ENCODE measurements at regions not wholly inside any gene's neighbourhood (a gene's known extent, or its start where the extent isn't known, plus 50 kb on each side); places are given as distances from the start of the nearest gene placed in this dataset.
"Not testable (repeated sequence)": the region's sequence is repeated elsewhere in the genome, so short reads cannot be mapped to it uniquely, and the experiment has no call there.

DNA sequence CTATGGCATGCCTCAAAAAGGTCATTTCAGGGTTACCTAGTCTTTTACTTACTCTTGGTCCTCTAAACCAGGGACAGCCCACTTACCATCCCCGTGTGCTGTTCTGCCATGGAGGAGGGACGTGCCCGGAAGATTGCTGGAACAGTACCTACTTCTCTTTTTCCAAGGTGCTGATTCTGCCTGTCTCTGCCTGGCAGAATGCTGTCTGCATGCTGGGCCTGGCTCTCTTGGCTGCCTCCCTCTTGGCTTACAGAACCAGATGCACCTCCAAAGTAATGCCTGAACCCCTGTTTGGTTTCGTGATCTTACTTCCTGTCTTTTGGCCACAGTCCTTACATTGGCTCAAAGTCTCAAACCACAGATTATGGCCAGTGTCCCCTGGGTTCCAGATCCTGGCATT lies 120.7 kb upstream of the NT5E start:
- POLR2A ChIA-PET: no interaction called here

DNA sequence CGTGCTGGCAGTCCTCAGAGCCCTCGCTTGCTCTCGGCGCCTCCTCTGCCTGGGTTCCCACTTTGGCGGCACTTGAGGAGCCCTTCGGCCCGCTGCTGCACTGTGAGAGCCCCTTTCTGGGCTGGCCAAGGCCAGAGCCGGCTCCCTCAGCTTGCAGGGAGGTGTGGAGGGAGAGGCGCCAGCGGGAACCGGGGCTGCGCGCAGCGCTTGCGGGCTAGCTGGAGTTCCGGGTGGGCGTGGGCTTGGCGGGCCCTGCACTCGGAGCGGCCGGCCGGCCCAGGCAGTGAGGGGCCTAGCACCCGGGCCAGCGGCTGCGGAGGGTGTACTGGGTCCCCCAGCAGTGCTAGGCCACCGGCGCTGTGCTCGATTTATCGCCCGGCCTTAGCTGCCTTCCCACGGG lies 124.1 kb upstream of the NT5E start:
- H3K4me3 Mint-ChIP-seq; H3K27ac Mint-ChIP-seq; H3K27ac ChIP-seq (ENCODE audit: low read length in 2 of 2); H3K4me2 ChIP-seq (replicated peaks; ENCODE audit: low read depth, low read length, poor library complexity, severe bottlenecking); POLR2A ChIA-PET; H2AFZ ChIP-seq (ENCODE audit: insufficient read depth, low read depth, low read length, poor library complexity, severe bottlenecking); H3K9ac ChIP-seq (ENCODE audit: low read length); H3K9me3 Mint-ChIP-seq (ENCODE audit: insufficient read depth); H3K9me3 ChIP-seq (ENCODE audit: control extremely low read depth in 1 of 3, control insufficient read depth in 2 of 3, insufficient read depth in 1 of 3, low read length in 2 of 3); DNase-seq; H3K79me2 ChIP-seq (ENCODE audit: control insufficient read depth, insufficient read depth, low read length); intact Hi-C loops (cut with micrococcal nuclease); H3K36me3 ChIP-seq (replicated peaks in 1 of 2; ENCODE audit: control extremely low read depth in 1 of 2, control insufficient read depth in 1 of 2, extremely low read depth in 1 of 2, insufficient read depth in 2 of 2, low read length in 1 of 2); H3K27me3 ChIP-seq (replicated peaks in 1 of 4; ENCODE audit: control extremely low read depth in 1 of 4, control insufficient read depth in 3 of 4, insufficient read depth in 4 of 4, low read length in 3 of 4); H4K20me1 ChIP-seq (ENCODE audit: control insufficient read depth, insufficient read depth, low read length, poor library complexity, severe bottlenecking); H3K4me1 ChIP-seq (ENCODE audit: control insufficient read depth in 2 of 2, insufficient read depth in 2 of 2, low read length in 2 of 2); ATAC-seq (ENCODE audit: low read depth); H3K4me1 Mint-ChIP-seq; H3K4me3 ChIP-seq (ENCODE audit: control extremely low read depth in 1 of 5, extremely low read depth in 1 of 5, insufficient read depth in 1 of 5, low read depth in 2 of 5, low read length in 4 of 5): not testable (repeated sequence)
- peaks cover 17% of the 10 kb centered on the region for H3K27me3 Mint-ChIP-seq
- CTCF ChIA-PET: interaction anchor here (1.4 kb wide), 1 partner anchor 1711 kb away, joined by 7 read pairs; no protein-coding TSS in a partner anchor
- 93% methylated on average over 28 of the region's 31 CpGs for WGBS (ENCODE audit: insufficient coverage)

More for the DNA sequence above, 120.7 kb upstream of the NT5E start:
- Histone ChIP-seq H3K9me3 (ENCODE audit: control extremely low read depth in 1 of 3, control insufficient read depth in 2 of 3, insufficient read depth in 1 of 3, low read length in 2 of 3) (no peaks in the 10 kb centered on the region), H3K9ac (ENCODE audit: low read length) (no peak overlapping the region), H4K20me1 (ENCODE audit: control insufficient read depth, insufficient read depth, low read length, poor library complexity, severe bottlenecking) (no peaks in the 10 kb centered on the region), H3K4me3 (ENCODE audit: control extremely low read depth in 1 of 5, extremely low read depth in 1 of 5, insufficient read depth in 1 of 5, low read depth in 2 of 5, low read length in 4 of 5) (no peak overlapping the region), H3K4me2 (replicated peaks; ENCODE audit: low read depth, low read length, poor library complexity, severe bottlenecking) (no peak overlapping the region), H3K79me2 (ENCODE audit: control insufficient read depth, insufficient read depth, low read length) (no peaks in the 10 kb centered on the region), H3K4me1 (ENCODE audit: control insufficient read depth in 2 of 2, insufficient read depth in 2 of 2, low read length in 2 of 2) (no peaks in the 10 kb centered on the region), H2AFZ (ENCODE audit: insufficient read depth, low read depth, low read length, poor library complexity, severe bottlenecking) (no peak overlapping the region), H3K27me3 (replicated peaks in 1 of 4; ENCODE audit: control extremely low read depth in 1 of 4, control insufficient read depth in 3 of 4, insufficient read depth in 4 of 4, low read length in 3 of 4) (no peaks in the 10 kb centered on the region), H3K36me3 (replicated peaks in 1 of 2; ENCODE audit: control extremely low read depth in 1 of 2, control insufficient read depth in 1 of 2, extremely low read depth in 1 of 2, insufficient read depth in 2 of 2, low read length in 1 of 2) (no peaks in the 10 kb centered on the region), H3K27ac (ENCODE audit: low read length in 2 of 2) (no peak overlapping the region)
- no peak for TF ChIP-seq EZH2 (IDR thresholded peaks at IDR 0.05; ENCODE audit: borderline replicate concordance, insufficient read depth, low read depth, low read length, poor library complexity, severe bottlenecking)
- TF ChIP-seq, protein P1, sequence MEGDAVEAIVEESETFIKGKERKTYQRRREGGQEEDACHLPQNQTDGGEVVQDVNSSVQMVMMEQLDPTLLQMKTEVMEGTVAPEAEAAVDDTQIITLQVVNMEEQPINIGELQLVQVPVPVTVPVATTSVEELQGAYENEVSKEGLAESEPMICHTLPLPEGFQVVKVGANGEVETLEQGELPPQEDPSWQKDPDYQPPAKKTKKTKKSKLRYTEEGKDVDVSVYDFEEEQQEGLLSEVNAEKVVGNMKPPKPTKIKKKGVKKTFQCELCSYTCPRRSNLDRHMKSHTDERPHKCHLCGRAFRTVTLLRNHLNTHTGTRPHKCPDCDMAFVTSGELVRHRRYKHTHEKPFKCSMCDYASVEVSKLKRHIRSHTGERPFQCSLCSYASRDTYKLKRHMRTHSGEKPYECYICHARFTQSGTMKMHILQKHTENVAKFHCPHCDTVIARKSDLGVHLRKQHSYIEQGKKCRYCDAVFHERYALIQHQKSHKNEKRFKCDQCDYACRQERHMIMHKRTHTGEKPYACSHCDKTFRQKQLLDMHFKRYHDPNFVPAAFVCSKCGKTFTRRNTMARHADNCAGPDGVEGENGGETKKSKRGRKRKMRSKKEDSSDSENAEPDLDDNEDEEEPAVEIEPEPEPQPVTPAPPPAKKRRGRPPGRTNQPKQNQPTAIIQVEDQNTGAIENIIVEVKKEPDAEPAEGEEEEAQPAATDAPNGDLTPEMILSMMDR (IDR thresholded peaks at IDR 0.05): no peak
- WGBS (ENCODE audit: insufficient coverage): 71% methylated on average over 4 of the region's 4 CpGs
- intact Hi-C loops (cut with micrococcal nuclease): no loop called here
- Mint-ChIP-seq H3K4me1 (no peaks in the 10 kb centered on the region), H3K27ac (no peak overlapping the region), H3K27me3 (peaks cover 20% of the 10 kb centered on the region), H3K4me3 (no peak overlapping the region), H3K9me3 (ENCODE audit: insufficient read depth) (no peaks in the 10 kb centered on the region)
- DNase-seq (no peak), ATAC-seq (ENCODE audit: low read depth) (no peak)
- CTCF ChIA-PET: no interaction called here

All from B cell (primary cell).